Upper lobe of left lung (tissue), 6 donors: ENCODE measurements at regions not wholly inside any gene's neighbourhood (a gene's known extent, or its start where the extent isn't known, plus 50 kb on each side); places are given as distances from the start of the nearest gene placed in this dataset.
"Not testable (repeated sequence)": the region's sequence is repeated elsewhere in the genome, so short reads cannot be mapped to it uniquely, and the experiment has no call there.

ENCODE experiments used
- ATAC-seq, 2 donors: fragments of 200-7000 bp; cut with Tn5 transposase; one replicate each; pipeline ENCODE4 v1.9.1; 2022; ENCODE audit warnings: mild to moderate bottlenecking in 2 of 2, moderate library complexity in 2 of 2; ENCODE audit not compliant: low FRiP score in 2 of 2
- DNase-seq, 2 donors: peaks; one replicate each; pipeline ENCODE4 v3.0.0-alpha.2; 2019 to 2020
- H3K27ac ChIP-seq, 4 donors: fragments of 200-600 bp; sonication (generic); one replicate each; pipeline ENCODE4 v1.5.1; 2016 to 2019
- H3K27me3 ChIP-seq, 4 donors: fragments of 200-600 bp; sonication (generic); one replicate each; pipeline ENCODE4 v1.5.1; 2017 to 2019
- H3K36me3 ChIP-seq, 4 donors: fragments of 200-600 bp; sonication (generic); one replicate each; pipeline ENCODE4 v1.5.1; 2016 to 2019
- H3K4me1 ChIP-seq, 4 donors: fragments of 200-600 bp; sonication (generic); one replicate each; pipeline ENCODE4 v1.5.1; 2018 to 2019
- H3K4me3 ChIP-seq, 4 donors: fragments of 200-600 bp; sonication (generic); one replicate each; pipeline ENCODE4 v1.5.1; 2017 to 2019; ENCODE audit warnings: mild to moderate bottlenecking in 2 of 4, moderate library complexity in 1 of 4
- H3K9me3 ChIP-seq, 4 donors: fragments of 200-600 bp; sonication (generic); one replicate each; pipeline ENCODE4 v1.5.1; 2018 to 2019
- EP300 ChIP-seq, 4 donors: sonication (generic); formaldehyde crosslinking; IDR thresholded peaks; one replicate each; pipeline ENCODE4 v1.5.1; 2017; ENCODE audit warnings: antibody characterized with exemption in 4 of 4, control low read depth in 2 of 4
- POLR2A ChIP-seq, 4 donors: fragments of 450-650 bp; IDR thresholded peaks; one replicate each; pipeline ENCODE4 v1.5.1; 2016 to 2017; ENCODE audit warnings: antibody characterized with exemption in 4 of 4, mild to moderate bottlenecking in 2 of 4
- POLR2AphosphoS5 ChIP-seq, 2 donors: sonication (generic); formaldehyde crosslinking; IDR thresholded peaks; one replicate each; pipeline ENCODE4 v1.5.1; 2017; ENCODE audit warnings: antibody characterized with exemption in 2 of 2
- WGBS, 2 donors: methylation state at CpG; one replicate each; pipeline ENCODE4 v1.1.5; 2017 to 2018; 5-methylcytosine and 5-hydroxymethylcytosine counted together
- TF ChIP-seq, protein P1 (sequence below), 6 experiments: fragments of 450-650 bp in 4 of 6; fragments of 200-600 bp in 2 of 6; sonication (generic) in 2 of 6; IDR thresholded peaks; one replicate each; pipeline ENCODE4 v1.5.1; 2016 to 2019; ENCODE audit warnings: antibody characterized with exemption in 6 of 6
- donor health status: DM: no; HTN: no; CAD: no; lungs with moderate emphysema.
- donor health status: DM: no; HTN: yes; CAD: no; lungs with severe emphysema.

DNA sequence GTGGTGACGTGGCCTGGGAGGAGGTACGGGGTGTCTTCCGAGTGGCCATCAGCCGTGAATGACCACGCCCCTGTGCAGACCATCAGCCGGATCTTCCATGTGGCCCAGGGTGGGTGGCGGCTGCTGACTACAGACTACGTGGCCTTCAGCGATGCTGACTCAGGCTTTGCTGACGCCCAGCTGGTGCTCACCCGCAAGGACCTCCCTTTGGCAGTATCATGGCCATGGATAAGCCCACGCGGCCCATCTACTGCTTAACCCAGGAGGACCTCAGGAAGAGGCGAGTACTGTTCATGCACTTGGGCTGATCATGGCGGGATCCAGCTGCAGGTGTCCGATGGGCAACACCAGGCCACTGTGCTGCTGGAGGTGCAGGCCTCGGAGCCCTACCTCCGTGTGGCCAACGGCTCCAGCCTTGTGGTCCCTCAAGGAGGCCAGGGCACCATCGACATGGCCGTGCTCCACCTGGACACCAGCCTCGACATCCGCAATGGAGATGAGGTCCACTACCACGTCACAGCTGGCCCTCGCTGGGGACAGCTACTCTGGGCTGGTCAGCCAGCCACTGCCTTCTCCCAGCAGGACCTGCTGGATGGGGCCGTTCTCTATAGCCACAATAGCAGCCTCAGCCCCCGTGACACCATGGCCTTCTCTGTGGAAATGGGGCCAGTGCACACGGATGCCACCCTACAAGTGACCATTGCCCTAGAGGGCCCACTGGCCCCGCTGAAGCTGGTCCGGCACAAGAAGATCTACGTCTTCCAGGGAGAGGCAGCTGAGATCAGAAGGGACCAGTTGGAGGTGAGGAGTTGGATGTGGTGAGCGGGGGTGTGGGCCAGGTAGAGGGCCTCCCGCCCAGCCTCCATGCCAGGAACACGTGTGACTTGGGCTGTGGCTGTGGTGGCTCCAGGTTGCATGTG lies 178.4 kb downstream of the TBC1D2B start:
- H3K27me3 ChIP-seq, result no peaks in the 10 kb centered on the region
- no peak overlapping the region for H3K27ac ChIP-seq
- ATAC-seq, result no peak
- no peaks in the 10 kb centered on the region for H3K36me3 ChIP-seq
- no peaks in the 10 kb centered on the region for H3K9me3 ChIP-seq
- WGBS, 2 donors, result 90 to 92% methylated on average over 17 to 28 of the region's 34 CpGs
- no peaks in the 10 kb centered on the region for H3K4me1 ChIP-seq
- TF ChIP-seq EP300 (IDR thresholded peaks at IDR 0.05) (no peak), POLR2A (IDR thresholded peaks at IDR 0.05) (no peak), POLR2AphosphoS5 (IDR thresholded peaks at IDR 0.05) (no peak)
- TF ChIP-seq, protein P1, sequence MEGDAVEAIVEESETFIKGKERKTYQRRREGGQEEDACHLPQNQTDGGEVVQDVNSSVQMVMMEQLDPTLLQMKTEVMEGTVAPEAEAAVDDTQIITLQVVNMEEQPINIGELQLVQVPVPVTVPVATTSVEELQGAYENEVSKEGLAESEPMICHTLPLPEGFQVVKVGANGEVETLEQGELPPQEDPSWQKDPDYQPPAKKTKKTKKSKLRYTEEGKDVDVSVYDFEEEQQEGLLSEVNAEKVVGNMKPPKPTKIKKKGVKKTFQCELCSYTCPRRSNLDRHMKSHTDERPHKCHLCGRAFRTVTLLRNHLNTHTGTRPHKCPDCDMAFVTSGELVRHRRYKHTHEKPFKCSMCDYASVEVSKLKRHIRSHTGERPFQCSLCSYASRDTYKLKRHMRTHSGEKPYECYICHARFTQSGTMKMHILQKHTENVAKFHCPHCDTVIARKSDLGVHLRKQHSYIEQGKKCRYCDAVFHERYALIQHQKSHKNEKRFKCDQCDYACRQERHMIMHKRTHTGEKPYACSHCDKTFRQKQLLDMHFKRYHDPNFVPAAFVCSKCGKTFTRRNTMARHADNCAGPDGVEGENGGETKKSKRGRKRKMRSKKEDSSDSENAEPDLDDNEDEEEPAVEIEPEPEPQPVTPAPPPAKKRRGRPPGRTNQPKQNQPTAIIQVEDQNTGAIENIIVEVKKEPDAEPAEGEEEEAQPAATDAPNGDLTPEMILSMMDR (IDR thresholded peaks at IDR 0.05), result no peak
- H3K4me3 ChIP-seq, result no peak overlapping the region
- DNase-seq, result peak in 1 of 2 donors; percentile 45

DNA sequence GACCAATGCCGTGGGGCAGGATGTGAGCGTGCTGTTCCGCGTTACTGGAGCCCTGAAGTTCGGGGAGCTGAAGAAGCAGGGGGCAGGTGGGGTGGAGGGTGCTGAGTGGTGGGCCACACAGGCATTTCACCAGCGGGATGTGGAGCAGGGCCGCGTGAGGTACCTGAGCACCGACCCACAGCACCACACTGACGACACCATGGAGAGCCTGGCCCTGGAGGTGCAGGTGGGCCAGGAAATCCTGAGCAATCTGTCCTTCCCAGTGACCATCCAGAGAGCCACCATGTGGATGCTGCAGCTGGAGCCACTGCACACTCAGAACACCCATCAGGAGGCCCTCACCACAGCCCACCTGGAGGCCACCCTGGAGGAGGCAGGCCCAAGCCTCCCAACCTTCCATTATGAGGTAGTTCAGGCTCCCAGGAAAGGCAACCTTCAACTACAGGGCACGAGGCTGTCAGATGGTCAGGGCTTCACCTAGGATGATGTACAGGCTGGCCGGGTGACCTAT lies 179.6 kb downstream of the TBC1D2B start:
- Histone ChIP-seq H3K4me1 (no peaks in the 10 kb centered on the region), H3K27me3 (no peaks in the 10 kb centered on the region), H3K27ac (no peak overlapping the region), H3K36me3 (no peaks in the 10 kb centered on the region), H3K9me3 (no peaks in the 10 kb centered on the region), H3K4me3 (no peak overlapping the region)
- WGBS, 2 donors, result 97 to 100% methylated on average over 7 to 9 of the region's 12 CpGs
- ATAC-seq (no peak), DNase-seq (no peak)
- no peak for TF ChIP-seq POLR2A (IDR thresholded peaks at IDR 0.05)
- TF ChIP-seq EP300 (IDR thresholded peaks at IDR 0.05), result no peak
- TF ChIP-seq, protein P1 (IDR thresholded peaks at IDR 0.05), result no peak
- TF ChIP-seq POLR2AphosphoS5 (IDR thresholded peaks at IDR 0.05), result no peak

GRCh38 chr15:77897113-77897895 lies 180.2 kb downstream of the TBC1D2B start:
- H3K36me3 ChIP-seq, H3K27me3 ChIP-seq, H3K27ac ChIP-seq, ATAC-seq, H3K4me3 ChIP-seq, H3K9me3 ChIP-seq, H3K4me1 ChIP-seq: not testable (repeated sequence)
- WGBS, 2 donors, result 91 to 93% methylated on average over 16 to 33 of the region's 37 CpGs
- peak in 1 of 2 donors; percentile 75 for DNase-seq

- not testable (repeated sequence) for H3K4me1 ChIP-seq, ATAC-seq, H3K9me3 ChIP-seq, H3K27ac ChIP-seq, H3K4me3 ChIP-seq, H3K27me3 ChIP-seq, H3K36me3 ChIP-seq
- peak in 1 of 2 donors; percentile 50 for DNase-seq
- 86 to 89% methylated on average over 9 to 30 of the region's 32 CpGs for WGBS, 2 donors
Observed at GRCh38 chr15:77896147-77897112, 181.1 kb downstream of the TBC1D2B start.

- DNase-seq (no peak), ATAC-seq (no peak)
- Histone ChIP-seq H3K4me3 (no peak overlapping the region), H3K36me3 (no peaks in the 10 kb centered on the region), H3K4me1 (no peaks in the 10 kb centered on the region), H3K9me3 (no peaks in the 10 kb centered on the region), H3K27ac (no peak overlapping the region), H3K27me3 (no peaks in the 10 kb centered on the region)
- TF ChIP-seq EP300 (IDR thresholded peaks at IDR 0.05) (no peak), POLR2AphosphoS5 (IDR thresholded peaks at IDR 0.05) (no peak), POLR2A (IDR thresholded peaks at IDR 0.05) (no peak)
- TF ChIP-seq, protein P1 (IDR thresholded peaks at IDR 0.05), result no peak
- WGBS, 2 donors, result 81 to 90% methylated on average over 3 of the region's 3 CpGs
Observed at GRCh38 chr15:77895742-77896141, 181.8 kb downstream of the TBC1D2B start.

DNA sequence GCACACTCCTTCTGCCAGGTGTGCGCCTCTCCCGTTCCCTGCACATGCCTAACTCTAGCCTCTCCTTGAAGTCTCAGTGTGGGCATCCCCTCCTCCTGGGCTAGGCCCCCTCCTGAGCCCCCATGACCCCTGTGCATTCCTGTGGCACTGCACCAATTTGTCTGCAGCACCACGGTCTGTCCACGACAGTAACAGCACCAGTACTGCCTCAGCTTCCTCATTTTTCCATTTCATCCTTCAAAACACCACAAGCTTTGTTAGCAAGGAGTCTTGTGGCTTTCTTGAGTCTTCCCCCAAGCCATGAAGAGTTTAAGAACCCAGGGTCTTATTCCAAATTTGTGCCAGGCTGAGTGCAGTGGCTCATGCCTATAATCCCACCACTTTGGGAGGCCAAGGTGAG lies 182.4 kb downstream of the TBC1D2B start:
- not testable (repeated sequence) for H3K4me3 ChIP-seq, DNase-seq, H3K27ac ChIP-seq, ATAC-seq, H3K36me3 ChIP-seq, H3K27me3 ChIP-seq, H3K9me3 ChIP-seq, H3K4me1 ChIP-seq
- WGBS, 2 donors, result 55 to 56% methylated on average over 4 of the region's 4 CpGs

DNA sequence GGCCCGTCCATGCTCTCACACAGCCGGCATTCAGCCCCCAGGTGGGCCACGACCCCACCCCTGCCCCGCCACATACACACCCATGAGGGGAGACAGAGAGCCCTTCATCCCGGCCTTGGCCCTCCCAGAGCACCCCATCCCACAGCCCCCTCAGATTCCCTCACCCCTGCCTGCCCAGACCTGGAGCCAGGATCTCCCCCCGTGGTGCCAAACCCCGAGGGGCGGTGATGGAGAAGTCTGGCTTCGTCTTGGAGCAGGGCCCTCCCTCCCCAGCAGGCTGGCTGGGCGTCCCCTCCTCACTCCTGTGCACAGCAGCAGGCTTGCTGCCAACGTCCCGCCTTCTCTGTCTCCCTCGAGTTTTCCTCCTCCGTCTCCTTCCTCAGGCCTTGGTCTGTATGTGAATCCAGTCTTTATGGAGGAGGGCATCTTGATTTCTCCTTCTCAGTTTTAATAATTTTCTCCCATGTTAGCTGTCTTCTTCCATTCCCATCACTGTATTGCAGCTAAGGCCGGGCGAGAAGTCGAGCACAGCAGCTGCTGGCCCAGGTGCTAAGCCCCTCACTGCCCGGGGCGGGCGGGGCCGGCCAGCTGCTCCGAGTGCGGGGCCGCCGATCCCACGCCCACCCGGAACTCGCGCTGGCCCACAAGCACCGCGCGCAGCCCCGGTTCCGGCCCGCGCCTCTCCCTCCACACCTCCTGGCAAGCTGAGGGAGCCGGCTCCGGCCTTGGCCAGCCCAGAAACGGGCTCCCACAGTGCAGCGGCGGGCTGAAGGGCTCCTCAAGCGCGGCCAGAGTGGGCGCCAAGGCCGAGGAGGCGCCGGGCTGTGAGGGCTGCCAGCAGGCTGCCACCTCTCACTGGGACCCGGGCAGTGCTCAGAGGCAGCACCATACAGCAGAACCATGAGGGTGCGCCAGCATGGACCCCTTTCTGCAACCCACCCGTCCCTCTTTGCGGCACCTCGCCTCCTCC lies 183.6 kb downstream of the TBC1D2B start:
- not testable (repeated sequence) for H3K36me3 ChIP-seq, H3K4me3 ChIP-seq, H3K27ac ChIP-seq, H3K4me1 ChIP-seq, ATAC-seq, H3K27me3 ChIP-seq, H3K9me3 ChIP-seq
- DNase-seq, result peak in 1 of 2 donors; percentile 75
- WGBS, 2 donors, result 75 to 83% methylated on average over 36 to 50 of the region's 52 CpGs
